ENCODE measurements at regions not wholly inside any gene's neighbourhood (a gene's known extent, or its start where the extent isn't known, plus 50 kb on each side); places are given as distances from the start of the nearest gene placed in this dataset.

- TF ChIP-seq, protein P1, sequence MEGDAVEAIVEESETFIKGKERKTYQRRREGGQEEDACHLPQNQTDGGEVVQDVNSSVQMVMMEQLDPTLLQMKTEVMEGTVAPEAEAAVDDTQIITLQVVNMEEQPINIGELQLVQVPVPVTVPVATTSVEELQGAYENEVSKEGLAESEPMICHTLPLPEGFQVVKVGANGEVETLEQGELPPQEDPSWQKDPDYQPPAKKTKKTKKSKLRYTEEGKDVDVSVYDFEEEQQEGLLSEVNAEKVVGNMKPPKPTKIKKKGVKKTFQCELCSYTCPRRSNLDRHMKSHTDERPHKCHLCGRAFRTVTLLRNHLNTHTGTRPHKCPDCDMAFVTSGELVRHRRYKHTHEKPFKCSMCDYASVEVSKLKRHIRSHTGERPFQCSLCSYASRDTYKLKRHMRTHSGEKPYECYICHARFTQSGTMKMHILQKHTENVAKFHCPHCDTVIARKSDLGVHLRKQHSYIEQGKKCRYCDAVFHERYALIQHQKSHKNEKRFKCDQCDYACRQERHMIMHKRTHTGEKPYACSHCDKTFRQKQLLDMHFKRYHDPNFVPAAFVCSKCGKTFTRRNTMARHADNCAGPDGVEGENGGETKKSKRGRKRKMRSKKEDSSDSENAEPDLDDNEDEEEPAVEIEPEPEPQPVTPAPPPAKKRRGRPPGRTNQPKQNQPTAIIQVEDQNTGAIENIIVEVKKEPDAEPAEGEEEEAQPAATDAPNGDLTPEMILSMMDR (IDR thresholded peaks at IDR 0.05; ENCODE audit: insufficient read depth, low read depth, low read length) = no peak
- no peak for TF ChIP-seq EZH2 (IDR thresholded peaks at IDR 0.05; ENCODE audit: insufficient read depth, low read length)
These were observed 350.6 kb upstream of the ARGLU1 start for GRCh38 chr13:106918557-106918860.

All from astrocyte (in vitro differentiated cells and primary cell).